GM19397 (cell line): ENCODE measurements at regions not wholly inside any gene's neighbourhood (a gene's known extent, or its start where the extent isn't known, plus 50 kb on each side); places are given as distances from the start of the nearest gene placed in this dataset.

ENCODE experiments used
- ATAC-seq: cut with Tn5 transposase; IDR thresholded peaks from one replicate; pipeline ENCODE4 v1.9.1; 2021; ENCODE audit warnings: mild to moderate bottlenecking, moderate library complexity; ENCODE audit not compliant: unreplicated experiment

DNA sequence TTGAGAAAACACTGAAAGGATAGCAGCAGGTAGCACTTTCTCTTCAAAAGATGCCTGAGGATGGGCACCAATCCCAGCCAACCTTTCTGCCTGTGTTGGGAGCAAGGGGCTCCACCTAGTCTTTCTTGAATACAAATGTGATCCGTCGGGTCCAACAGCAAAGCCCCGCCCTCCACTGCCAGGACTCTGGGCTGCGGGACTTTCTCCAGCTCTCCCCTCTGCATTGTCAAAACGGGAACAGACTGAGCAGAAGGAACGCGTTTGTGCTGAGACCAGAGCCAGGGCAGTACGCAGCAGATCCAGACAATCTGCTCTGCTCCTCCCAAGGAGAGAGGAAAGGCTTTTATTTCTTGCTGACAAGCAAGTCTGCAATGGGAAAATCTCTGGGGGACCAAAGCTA lies 139.7 kb downstream of the SEC61B start:
- no peak for ATAC-seq

DNA sequence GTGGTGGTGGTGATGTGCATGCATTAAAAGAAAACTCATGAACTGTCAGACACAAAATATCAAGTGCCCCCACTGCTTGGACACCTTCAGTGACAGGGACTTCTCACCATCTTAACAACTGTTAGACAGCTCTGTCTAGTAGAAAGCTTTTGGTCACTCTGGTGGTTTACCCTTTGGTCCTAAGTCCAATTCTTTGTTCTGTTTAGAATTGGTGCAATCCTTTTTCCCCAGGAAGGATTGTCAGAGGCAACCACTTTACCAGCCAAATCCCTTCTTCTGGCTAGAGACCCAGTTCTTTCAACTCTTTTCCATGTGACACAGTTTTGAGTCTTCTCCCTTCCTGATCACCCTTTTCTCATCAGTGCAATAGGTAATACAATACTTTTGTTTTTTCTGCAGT lies 140.2 kb downstream of the SEC61B start:
- no peak for ATAC-seq

DNA sequence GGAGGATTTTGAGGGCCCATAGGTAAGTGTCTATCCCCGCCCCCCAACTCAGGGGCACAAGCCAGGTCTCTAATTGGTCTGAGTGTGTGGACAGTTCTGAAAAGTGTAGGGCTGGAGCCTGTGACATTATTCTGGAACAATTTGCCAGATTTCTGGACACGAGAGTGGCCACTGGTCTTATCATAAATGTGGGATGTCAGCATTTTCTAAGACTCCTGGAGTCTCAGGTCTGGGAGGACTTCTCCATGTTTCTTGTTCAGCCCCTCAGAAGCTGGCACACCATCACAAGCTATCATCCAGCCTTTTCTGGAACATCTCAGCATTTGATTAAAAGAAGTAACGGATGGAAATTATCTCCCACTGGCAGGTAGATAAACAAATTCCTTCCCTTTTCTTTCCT lies 141.4 kb downstream of the SEC61B start:
- ATAC-seq = no peak

DNA sequence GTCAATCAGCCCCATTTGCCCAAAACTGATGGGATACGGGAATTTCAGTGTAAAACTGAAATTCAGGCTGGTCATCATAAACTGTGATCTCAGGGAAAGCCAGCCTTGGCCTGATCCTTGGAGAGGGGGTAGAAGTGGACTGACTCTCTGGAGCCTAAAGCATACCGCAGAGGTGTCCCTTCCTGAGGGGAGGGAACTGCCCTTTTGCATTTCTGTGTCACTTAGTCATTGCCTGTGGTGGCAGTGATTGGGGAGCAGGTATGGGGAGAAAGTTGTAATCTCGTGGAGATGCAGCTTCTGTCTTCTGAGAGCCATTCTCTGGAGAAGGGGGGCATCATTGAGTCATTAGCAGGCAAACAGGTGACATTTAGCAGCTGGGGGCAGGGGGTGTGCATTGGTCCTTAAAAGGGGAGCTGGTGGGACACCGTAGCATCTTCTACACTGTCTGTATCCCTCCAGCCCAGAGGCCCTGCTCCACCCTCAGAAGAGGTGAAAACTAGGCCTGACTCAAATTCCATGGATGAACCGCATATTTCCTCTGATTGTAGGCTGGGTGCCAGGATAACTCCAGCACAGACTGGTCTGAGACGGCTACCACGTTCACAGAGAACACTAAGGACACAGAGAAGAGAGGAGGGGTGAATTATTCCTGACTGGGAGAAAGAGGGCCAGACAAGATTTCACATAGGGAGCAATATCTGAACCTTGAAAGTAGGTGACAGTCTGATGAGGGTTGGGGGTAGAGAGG lies 143.3 kb downstream of the SEC61B start:
- no peak for ATAC-seq

DNA sequence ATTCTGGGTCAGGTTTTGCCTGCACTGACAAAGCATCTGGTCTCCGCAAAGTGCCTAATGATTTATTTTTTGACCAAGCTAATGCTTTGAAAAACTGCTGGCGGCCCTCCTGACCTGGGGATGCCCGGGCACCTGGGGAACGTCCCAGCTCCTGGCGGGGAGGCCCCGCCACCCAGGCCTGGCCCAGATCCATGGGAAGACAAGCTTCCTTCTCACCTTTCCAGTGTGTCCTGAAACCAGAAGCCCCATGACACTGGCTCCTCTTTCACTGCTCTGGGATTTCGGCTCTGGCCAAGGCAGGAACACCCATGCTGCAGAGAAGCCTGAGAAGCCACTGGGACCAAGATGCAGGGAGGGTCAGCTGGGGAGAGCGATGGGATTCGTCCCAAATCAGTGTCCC lies 144.1 kb downstream of the SEC61B start:
- ATAC-seq = no peak

DNA sequence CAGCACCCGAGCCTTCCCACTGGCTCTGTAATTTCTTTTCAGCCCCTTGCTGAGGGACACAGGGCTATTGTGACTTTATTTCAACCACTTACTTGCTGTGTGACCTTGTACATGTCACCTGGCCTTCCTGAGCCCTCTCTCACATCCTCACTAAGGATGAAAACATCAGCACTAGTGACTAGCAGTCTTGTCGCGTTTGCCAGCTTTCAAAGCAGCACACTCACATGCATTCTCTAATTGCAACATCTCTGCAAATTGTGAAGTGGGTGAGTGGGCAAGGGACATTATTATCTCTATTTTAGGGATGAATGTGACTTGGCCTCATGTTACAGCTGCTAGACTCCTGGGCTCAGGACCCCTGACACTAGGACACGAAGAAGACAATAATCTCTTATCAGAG lies 144.5 kb downstream of the SEC61B start:
- ATAC-seq = no peak

DNA sequence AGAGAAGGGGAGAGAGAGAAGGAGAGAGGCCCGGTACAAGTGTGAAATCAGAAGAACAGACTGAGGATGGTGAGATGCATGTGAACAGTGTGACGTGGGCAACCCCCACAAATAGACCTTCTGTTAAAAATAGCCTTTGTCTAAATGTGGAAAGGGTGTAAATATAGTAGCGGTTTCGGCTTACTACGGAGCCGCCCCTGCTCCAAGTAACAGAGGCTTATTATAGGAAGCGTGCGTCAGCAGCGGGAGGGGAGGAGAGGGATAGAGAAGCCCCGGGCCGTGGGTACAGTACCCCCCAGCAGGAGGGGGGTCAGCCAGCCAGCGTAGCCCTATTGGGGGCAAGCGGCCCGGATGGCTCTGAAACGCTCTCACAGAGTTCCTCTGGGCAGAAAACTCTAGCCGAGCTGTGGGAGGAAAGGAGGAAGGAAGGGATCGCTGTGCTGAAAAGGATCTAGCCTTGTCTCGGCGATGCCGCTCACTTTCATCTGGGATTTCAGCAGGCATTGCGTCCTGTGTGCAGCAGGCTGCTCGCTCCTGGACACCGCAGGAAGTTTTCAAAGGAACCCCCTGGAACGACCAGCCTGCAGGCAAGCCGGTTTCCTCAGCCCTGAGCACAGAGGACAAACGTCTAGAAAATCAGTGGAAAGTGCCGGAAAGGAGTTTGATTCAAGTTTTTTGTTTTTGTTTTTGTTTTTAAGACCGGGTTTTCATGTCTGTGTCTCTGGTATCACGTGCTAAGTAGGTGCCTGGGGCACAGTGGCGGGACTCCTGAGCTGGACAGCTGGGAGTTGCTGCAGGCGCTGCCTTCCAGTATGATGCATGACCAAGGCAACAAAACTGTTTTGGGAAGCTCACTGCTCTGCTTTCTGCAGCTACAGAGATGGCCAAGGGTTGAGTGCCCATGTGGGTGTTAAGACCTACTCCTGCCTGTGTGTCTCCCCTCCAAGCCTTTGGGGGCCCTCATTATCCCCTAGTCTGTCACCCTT lies 146.6 kb downstream of the SEC61B start:
- no peak for ATAC-seq

DNA sequence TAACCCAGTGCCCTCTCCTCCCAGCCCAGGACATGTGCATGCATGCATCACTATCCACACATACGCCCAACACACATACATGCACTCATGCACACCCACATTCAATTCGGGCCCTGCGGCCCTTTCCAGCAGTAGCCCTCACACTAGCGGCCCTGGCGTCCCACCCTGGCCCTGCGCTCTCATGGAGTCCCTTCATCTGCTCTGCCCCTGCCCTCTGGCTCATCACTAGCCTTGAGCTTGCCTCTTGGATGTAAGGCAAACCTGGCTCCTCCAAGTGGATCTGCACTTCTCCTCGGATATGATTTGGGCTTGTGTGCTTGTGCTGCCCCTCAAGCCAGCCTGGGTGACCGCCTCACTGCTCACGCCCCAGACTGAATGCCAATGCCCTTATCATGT lies 147.2 kb downstream of the SEC61B start:
- ATAC-seq = no peak

DNA sequence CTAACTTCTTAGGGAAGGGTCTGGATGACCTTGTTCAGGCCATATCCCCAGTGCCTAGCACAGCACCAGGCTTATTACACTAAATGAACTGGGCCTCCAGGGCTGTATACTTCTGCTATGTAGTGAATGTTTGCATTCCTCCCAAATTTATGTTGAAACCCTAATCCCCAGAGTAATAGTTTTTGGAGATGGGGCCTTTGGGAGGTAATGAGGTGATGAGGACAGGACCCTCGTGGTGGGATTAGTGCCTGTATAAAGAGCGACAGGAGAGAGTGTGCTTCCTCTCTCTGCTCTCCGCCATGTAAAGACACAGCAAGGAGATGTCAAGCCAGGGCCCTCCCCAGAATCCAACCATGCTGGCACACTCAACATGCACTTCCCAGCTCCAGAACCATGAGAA lies 148.3 kb downstream of the SEC61B start:
- ATAC-seq = no peak

DNA sequence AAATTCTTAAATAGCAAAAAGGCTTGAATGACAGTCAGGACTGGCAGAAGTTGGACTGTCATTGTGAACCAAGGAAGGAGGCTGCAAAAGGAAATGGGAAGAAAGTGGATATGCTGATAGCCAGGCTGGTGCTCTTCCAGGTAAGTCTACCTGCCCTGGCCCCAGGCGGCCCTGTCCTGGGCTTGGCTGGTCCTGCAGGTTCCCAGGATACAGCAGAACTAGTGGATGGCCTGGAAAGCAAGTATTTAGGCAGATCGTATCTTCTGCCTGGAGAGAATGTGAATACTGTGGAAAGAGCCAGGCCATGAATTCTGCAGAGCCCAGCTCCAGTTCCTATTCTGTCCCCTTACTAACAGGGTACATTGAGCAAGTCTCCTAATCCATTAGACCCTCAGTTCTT lies 149.3 kb downstream of the SEC61B start:
- no peak for ATAC-seq

DNA sequence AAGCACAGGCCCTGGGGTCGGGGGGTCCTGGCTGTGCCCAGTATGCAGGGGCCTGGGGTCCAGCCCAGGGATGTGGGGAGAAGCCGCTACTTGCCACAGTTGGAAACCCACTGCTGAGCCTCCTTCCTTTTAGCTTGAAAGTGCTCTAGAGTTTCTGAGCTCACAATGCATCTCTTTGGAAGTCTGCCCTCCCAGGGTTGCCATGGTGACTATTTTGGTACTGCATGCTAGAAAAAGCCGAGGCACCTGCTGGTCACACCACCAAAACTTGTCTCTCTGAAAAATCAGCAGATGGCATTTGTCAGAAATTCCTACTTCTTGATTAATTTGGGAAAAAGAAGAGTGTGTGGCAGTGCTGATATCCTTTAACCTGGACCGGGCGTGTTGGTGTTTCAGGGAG lies 151.8 kb downstream of the SEC61B start:
- no peak for ATAC-seq

DNA sequence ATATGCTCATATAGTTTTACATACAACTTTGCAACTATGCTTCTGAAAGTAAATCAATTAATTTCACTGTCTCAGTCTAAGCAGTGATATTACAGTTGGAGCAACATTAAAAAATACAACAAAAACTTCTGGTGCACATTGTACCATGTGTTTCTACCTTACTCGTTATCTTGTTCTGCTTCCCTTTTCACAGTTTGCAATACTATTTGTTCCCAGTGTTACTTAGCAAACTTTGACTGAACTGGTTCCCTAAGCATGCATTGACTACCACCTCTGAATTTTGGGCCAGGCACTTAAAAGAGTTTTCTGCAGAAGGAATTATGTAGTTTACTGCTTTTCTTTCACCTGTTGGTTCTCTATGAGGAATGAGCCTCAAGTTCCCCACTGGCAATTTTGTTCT lies 152.7 kb downstream of the SEC61B start:
- no peak for ATAC-seq

DNA sequence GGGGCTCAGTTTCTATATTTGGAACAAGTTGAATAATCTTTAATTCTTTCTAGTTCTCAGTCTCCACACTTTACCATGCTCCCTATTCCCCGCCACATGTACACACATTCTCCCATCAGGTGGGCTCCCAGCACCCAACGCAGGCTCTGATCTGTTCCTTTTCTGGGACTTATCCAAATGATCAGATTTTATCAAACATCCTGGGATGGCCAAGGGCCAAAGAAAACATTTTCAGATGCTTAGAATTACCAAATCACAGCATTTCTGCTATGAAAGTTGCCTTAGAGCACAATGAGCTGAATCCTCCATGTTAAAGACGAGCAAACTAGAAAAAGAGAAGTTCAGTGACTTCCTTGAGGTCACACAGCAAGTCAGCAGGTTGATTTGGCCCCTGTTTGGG lies 153.4 kb downstream of the SEC61B start:
- no peak for ATAC-seq

DNA sequence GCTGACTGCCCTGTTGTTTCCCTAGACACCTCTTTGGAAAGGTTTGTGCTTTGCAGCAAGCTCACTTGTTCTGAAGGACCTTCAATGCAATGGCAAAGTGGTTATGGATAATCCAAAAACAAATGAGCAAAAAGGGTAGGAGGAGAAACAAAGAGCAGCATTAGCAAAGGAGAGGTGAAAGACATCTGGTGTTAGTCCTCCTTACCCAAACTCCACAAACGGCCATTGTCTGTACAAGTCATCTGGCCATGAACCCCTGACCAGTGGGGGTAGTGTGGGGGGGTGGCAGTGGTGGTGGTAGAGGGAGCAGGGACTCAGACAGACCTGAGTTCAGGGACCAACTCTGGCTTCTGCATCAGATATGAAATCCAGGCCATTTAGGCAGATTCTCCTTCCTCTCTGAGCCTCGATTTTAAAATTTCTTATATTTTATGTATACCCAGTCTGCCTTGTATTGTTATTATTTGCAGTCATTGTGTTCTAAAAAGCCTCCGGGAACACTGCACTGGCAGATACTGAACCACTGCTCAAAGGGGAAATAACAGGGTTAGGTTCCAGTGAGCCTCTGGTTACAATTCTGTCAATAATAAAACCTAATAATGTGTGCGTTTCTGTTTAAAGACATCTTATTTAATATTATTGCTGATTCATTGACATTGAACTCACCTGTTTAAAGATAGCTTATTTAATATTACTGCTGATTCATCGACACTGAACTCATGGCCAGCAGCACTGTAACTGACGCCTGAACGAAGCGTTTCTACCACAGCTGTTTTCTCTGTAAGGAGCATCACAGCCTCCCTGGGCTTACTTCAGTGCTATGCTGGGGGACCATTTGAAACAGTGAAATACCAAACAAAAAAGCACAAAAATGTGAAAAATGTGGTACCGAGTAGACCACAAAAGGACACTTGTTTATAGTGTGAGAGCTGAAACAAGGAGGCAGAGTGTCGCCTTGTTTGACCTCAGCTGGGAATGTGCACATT lies 156.0 kb downstream of the SEC61B start:
- no peak for ATAC-seq

DNA sequence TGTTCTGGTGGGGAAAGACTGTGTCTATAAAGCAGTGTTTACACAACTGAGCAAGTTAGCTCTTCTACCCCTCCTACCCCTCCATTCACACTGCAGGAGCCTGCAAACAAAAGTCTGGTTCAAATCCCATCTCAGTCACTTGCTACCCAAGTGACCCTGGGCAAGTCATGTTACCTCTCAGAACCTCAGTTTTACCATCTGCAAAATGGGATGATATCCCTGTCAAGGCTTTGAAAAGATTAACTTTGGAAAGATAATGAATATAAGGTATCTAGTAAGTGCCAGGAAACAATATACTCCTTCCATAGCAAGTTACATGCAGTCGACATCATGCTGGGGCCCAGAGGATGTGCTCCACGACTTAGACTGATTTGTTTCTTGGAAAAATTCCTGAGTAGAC lies 161.5 kb downstream of the SEC61B start:
- ATAC-seq = no peak

DNA sequence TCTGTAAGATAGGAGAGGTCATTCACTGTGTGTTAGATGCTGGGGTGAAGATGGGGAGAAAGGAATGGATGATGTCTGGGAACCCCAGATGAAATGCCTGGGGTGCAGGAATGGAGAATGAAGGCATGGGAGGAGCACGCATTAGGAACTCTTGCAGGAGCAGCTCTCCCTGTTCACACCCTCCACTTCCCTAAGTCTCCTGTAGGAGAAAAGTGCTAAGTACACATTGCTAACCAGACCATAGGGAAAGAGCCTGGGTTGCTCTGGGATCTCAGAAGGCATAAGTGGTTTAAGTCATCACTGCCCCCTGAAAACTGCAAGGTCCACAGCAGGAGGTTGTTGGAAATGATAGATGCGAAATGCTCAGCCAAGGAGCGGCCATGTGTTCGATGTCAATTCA lies 163.1 kb downstream of the SEC61B start:
- ATAC-seq = no peak

DNA sequence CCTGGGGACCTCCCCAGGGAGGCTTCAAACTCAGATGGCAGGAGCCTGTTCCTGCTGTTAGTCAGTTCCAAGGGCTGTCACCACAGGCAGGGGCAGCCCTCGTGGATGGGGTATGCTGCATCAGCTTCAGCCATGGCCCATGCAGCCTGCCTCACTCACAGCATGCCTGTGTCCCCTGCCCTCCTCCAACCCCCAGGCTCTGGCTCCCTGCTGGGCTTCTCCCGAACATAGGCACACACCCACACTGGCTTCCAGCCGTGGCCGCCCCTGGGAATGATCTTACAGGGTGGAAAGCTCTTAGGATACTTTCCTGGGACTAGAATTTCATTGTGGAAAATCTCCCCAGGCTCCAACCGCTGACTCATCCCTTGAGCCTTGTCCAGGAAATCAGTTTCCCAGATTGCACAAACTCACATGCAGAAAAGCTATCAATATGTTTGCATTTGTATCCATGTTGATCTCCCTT lies 163.8 kb downstream of the SEC61B start:
- ATAC-seq = no peak

DNA sequence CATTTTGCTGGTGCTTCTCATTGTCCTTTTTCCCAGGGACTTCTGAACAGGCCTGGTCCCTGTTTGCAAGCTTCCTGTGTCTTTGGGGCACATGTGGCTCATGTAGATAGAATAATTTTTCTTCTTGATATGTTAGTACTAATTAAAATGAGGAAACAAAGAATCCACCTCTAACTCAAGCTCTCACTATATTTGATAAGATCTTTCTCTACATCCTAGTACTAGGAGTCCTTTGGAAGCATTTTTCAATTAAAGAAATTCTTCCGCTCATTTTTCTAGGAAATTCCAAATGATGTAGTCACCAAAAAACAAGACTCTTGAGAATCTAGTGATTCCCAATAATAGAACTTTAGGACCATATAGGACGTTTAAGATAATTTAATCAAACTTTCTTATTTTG lies 165.3 kb downstream of the SEC61B start:
- no peak for ATAC-seq

DNA sequence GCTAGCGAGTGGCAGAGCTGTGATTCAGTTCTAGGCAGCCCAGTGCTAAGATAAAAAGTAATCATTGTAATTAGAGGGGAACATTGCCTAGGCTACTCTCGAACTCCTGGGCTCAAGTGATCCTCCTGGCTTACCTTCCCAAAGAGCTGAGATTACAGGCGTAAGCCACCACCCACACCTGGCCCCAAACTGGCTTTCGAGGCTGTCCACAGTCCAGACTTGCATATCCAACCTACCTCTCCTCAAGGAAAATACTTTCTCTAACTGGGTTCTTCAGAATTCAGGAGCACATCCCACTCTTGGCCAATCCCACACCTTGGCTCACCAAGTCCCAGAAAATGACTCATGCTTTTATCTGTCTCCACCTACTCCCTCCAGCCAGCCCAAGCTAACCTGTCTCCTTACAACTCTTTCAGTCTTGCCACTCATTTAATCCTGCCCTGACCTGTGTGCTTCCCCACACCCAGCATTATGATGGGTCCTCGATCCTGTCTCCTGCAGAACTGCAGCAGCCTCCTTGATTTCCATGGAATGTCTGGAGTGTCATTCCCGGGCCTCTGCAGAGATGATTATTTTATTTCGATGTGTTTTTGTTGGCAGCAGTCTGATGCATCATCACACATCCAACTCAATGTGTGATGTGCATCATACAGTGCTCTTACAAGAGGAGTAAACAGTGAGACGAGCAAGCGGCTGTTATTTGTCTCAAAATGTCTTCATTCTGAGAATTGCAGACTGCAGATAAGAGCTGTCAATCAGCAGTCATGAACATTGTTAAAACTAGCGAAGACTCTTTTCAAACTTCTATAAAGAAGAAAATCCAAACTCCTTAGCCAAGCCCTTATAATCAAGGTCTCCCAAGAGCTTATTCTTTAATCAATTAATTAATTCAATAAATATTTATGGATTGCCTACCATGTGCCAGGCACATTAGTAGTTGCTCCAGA lies 167.3 kb downstream of the SEC61B start:
- ATAC-seq = no peak
